Cardiac muscle cell (in vitro differentiated cells and primary cell): ENCODE measurements at regions not wholly inside any gene's neighbourhood (a gene's known extent, or its start where the extent isn't known, plus 50 kb on each side); places are given as distances from the start of the nearest gene placed in this dataset.

Experiments
- DNase-seq, 2 donors: peaks; one replicate each; pipeline versions ENCODE4 v3.0.0 to v3.0.0-alpha.2; 2010 to 2017; ENCODE audit warnings: low read depth in 1 of 2, low spot score in 1 of 2
- H3K27ac ChIP-seq: fragments of 200-600 bp; sonication (generic); 2 replicates; pipeline ENCODE4 v1.5.1; 2016
- H3K27me3 ChIP-seq: fragments of 200-600 bp; sonication (generic); 2 replicates; pipeline ENCODE4 v1.6.0; 2016; ENCODE audit warnings: control low read depth
- H3K36me3 ChIP-seq: fragments of 200-600 bp; sonication (generic); 2 replicates; pipeline ENCODE4 v1.5.1; 2016; ENCODE audit warnings: control low read depth
- H3K4me1 ChIP-seq: fragments of 200-600 bp; sonication (generic); 2 replicates; pipeline ENCODE4 v1.8.1; 2017; ENCODE audit warnings: low read depth, mild to moderate bottlenecking, mixed run types
- H3K4me3 ChIP-seq: fragments of 200-600 bp; sonication (generic); 2 replicates; pipeline ENCODE4 v1.5.1; 2016; ENCODE audit warnings: mild to moderate bottlenecking
- H3K9me3 ChIP-seq: fragments of 200-600 bp; sonication (generic); 2 replicates; pipeline ENCODE4 v1.5.1; 2017; ENCODE audit warnings: low read depth, mild to moderate bottlenecking, control low read depth
- CTCF ChIP-seq: IDR thresholded peaks from 2 replicates; pipeline ENCODE4 v1.5.1; 2012; ENCODE audit warnings: low read depth, mild to moderate bottlenecking, low read length

- Histone ChIP-seq H3K4me1 (no peaks in the 10 kb centered on the region), H3K36me3 (no peaks in the 10 kb centered on the region), H3K4me3 (no peak overlapping the region), H3K9me3 (no peaks in the 10 kb centered on the region), H3K27me3 (no peaks in the 10 kb centered on the region), H3K27ac (no peak overlapping the region)
- DNase-seq = no peak
- no peak for TF ChIP-seq CTCF
Measured at GRCh38 chr6:67676892-67677291, 958.2 kb upstream of the ADGRB3 start.

GRCh38 chr6:67667637-67668422, 967.3 kb upstream of the ADGRB3 start:
- H3K27me3 ChIP-seq = no peaks in the 10 kb centered on the region
- no peak for DNase-seq
- no peak for TF ChIP-seq CTCF

GRCh38 chr6:67666177-67666964, 968.7 kb upstream of the ADGRB3 start:
- TF ChIP-seq CTCF = no peak
- Histone ChIP-seq H3K27me3 (no peaks in the 10 kb centered on the region), H3K4me3 (no peak overlapping the region), H3K36me3 (no peaks in the 10 kb centered on the region), H3K4me1 (no peaks in the 10 kb centered on the region), H3K27ac (no peak overlapping the region), H3K9me3 (no peaks in the 10 kb centered on the region)
- no peak for DNase-seq

More at GRCh38 chr6:67667637-67668422, 967.3 kb upstream of the ADGRB3 start:
- H3K4me1 ChIP-seq = no peaks in the 10 kb centered on the region
- no peaks in the 10 kb centered on the region for H3K36me3 ChIP-seq
- H3K4me3 ChIP-seq = no peak overlapping the region
- H3K27ac ChIP-seq = no peak overlapping the region
- H3K9me3 ChIP-seq = no peaks in the 10 kb centered on the region

- H3K36me3 ChIP-seq = no peaks in the 10 kb centered on the region
- H3K27ac ChIP-seq = no peak overlapping the region
- H3K9me3 ChIP-seq = no peaks in the 10 kb centered on the region
- no peak for DNase-seq
- H3K4me1 ChIP-seq = no peaks in the 10 kb centered on the region
- TF ChIP-seq CTCF = no peak
- H3K27me3 ChIP-seq = no peaks in the 10 kb centered on the region
- H3K4me3 ChIP-seq = no peak overlapping the region
Measured at GRCh38 chr6:67664942-67665341, 970.1 kb upstream of the ADGRB3 start.

GRCh38 chr6:67663105-67663895, 971.8 kb upstream of the ADGRB3 start:
- Histone ChIP-seq H3K27me3 (no peaks in the 10 kb centered on the region), H3K9me3 (no peaks in the 10 kb centered on the region), H3K36me3 (no peaks in the 10 kb centered on the region), H3K4me3 (no peak overlapping the region), H3K27ac (no peak overlapping the region), H3K4me1 (no peaks in the 10 kb centered on the region)
- no peak for TF ChIP-seq CTCF
- no peak for DNase-seq
